SU-DHL-6 (cell line): ENCODE measurements at regions not wholly inside any gene's neighbourhood (a gene's known extent, or its start where the extent isn't known, plus 50 kb on each side); places are given as distances from the start of the nearest gene placed in this dataset.

ENCODE experiments used
- EZH2phosphoT487 ChIP-seq: fragments of 200-600 bp; sonication (generic), shearing (Covaris generic); conservative IDR thresholded peaks from 2 replicates; pipeline ENCODE4 v1.6.1; 2018; ENCODE audit warnings: mild to moderate bottlenecking, antibody characterized with exemption, low read length, moderate library complexity, mixed read lengths
- TF ChIP-seq, protein P1 (sequence below): fragments of 200-600 bp; sonication (generic); IDR thresholded peaks from one replicate; pipeline ENCODE4 v1.5.1; 2017; ENCODE audit warnings: antibody characterized with exemption, mild to moderate bottlenecking, low read length, moderate library complexity; ENCODE audit not compliant: insufficient read depth, poor library complexity, severe bottlenecking

- TF ChIP-seq, protein P1, sequence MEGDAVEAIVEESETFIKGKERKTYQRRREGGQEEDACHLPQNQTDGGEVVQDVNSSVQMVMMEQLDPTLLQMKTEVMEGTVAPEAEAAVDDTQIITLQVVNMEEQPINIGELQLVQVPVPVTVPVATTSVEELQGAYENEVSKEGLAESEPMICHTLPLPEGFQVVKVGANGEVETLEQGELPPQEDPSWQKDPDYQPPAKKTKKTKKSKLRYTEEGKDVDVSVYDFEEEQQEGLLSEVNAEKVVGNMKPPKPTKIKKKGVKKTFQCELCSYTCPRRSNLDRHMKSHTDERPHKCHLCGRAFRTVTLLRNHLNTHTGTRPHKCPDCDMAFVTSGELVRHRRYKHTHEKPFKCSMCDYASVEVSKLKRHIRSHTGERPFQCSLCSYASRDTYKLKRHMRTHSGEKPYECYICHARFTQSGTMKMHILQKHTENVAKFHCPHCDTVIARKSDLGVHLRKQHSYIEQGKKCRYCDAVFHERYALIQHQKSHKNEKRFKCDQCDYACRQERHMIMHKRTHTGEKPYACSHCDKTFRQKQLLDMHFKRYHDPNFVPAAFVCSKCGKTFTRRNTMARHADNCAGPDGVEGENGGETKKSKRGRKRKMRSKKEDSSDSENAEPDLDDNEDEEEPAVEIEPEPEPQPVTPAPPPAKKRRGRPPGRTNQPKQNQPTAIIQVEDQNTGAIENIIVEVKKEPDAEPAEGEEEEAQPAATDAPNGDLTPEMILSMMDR: no peak
- TF ChIP-seq EZH2phosphoT487: no peak
Observed at GRCh38 chr5:130251931-130252330, 347.7 kb downstream of the CHSY3 start.
